ENCODE measurements at regions not wholly inside any gene's neighbourhood (a gene's known extent, or its start where the extent isn't known, plus 50 kb on each side); places are given as distances from the start of the nearest gene placed in this dataset.

DNA sequence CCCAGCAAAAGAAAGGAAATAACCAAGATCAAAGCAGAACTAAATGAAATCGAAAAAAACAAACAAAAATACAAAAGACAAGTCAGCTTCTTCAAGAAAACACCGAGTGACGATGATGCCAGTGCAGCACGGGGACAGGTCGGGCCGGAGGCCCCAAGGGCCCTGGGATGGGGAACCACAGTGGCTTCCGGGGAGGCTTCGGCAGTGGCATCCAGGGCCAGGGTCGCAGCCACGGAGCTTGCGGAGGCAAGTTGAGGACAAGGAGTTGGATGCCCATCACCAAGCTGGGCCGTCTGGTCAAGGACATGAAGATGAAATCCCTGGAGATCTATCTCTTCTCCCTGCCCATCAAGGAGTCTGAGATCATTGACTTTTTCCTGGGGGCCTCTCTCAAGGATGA is 53.2 kb upstream of the WDR41 start:
- H3K4me3 Mint-ChIP-seq = no peak overlapping the region
- H3K9ac ChIP-seq (ENCODE audit: extremely low read depth, insufficient read length, low read length) = no peak overlapping the region
- H4K91ac ChIP-seq (ENCODE audit: insufficient read length, low read depth, low read length) = no peak overlapping the region
- no peak overlapping the region for H2BK15ac ChIP-seq (ENCODE audit: low read depth, low read length)
- H3K79me1 ChIP-seq (ENCODE audit: insufficient read depth, low read depth, low read length, poor library complexity, severe bottlenecking) = no peaks in the 10 kb centered on the region
- H3K27ac ChIP-seq (ENCODE audit: insufficient read length, low read depth, low read length) = no peak overlapping the region
- no peak overlapping the region for H3K56ac ChIP-seq (ENCODE audit: insufficient read length, low read depth, low read length)
- H2AK5ac ChIP-seq (ENCODE audit: insufficient read length, low read length) = no peak overlapping the region
- no CpG with 5 or more reads among the region's 12 CpGs for WGBS (ENCODE audit: extremely low coverage, insufficient read length, low lambda C conversion rate)
- H3K27ac Mint-ChIP-seq = no peak overlapping the region; a peak in 1 of 7 replicates
- no peaks in the 10 kb centered on the region for H3K23me2 ChIP-seq (ENCODE audit: insufficient read length, low read depth, low read length, poor library complexity, severe bottlenecking)
- no peaks in the 10 kb centered on the region for H3K36me3 Mint-ChIP-seq (ENCODE audit: insufficient read depth in 1 of 3, low read depth in 3 of 3)
- no peak overlapping the region for H2BK5ac ChIP-seq (ENCODE audit: insufficient read length, low read length)
- no peak overlapping the region for H4K8ac ChIP-seq (replicated peaks; ENCODE audit: insufficient read length, low read depth, low read length)
- H3K4ac ChIP-seq (ENCODE audit: low read depth, low read length) = no peak overlapping the region
- H3K9me3 Mint-ChIP-seq = peaks cover 0 to 14% of the 10 kb centered on the region in 2 experiments; a peak in 4 of 5 replicates
- H3K27me3 Mint-ChIP-seq (ENCODE audit: low read depth) = peaks cover 15% of the 10 kb centered on the region
- H3K27me3 ChIP-seq (ENCODE audit: insufficient read depth, low read length) = no peaks in the 10 kb centered on the region
- no peak for DNase-seq
- no peak overlapping the region for H3T11ph ChIP-seq (ENCODE audit: low read length)
- no peak overlapping the region for H3K18ac ChIP-seq (ENCODE audit: insufficient read length, low read depth, low read length)
- H2BK20ac ChIP-seq (ENCODE audit: low read depth, low read length, poor library complexity, severe bottlenecking) = no peak overlapping the region
- no peak overlapping the region for H2AFZ ChIP-seq (ENCODE audit: low read length)
- no peaks in the 10 kb centered on the region for H3K4me1 ChIP-seq (ENCODE audit: insufficient read depth, low read length)
- TF ChIP-seq, protein P1, sequence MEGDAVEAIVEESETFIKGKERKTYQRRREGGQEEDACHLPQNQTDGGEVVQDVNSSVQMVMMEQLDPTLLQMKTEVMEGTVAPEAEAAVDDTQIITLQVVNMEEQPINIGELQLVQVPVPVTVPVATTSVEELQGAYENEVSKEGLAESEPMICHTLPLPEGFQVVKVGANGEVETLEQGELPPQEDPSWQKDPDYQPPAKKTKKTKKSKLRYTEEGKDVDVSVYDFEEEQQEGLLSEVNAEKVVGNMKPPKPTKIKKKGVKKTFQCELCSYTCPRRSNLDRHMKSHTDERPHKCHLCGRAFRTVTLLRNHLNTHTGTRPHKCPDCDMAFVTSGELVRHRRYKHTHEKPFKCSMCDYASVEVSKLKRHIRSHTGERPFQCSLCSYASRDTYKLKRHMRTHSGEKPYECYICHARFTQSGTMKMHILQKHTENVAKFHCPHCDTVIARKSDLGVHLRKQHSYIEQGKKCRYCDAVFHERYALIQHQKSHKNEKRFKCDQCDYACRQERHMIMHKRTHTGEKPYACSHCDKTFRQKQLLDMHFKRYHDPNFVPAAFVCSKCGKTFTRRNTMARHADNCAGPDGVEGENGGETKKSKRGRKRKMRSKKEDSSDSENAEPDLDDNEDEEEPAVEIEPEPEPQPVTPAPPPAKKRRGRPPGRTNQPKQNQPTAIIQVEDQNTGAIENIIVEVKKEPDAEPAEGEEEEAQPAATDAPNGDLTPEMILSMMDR (conservative IDR thresholded peaks at IDR 0.05) = no peak
- no peak overlapping the region for H2BK120ac ChIP-seq (ENCODE audit: low read depth, low read length, poor library complexity, severe bottlenecking)
- H4K20me1 ChIP-seq (ENCODE audit: control insufficient read depth, insufficient read depth, insufficient read length) = no peaks in the 10 kb centered on the region
- H3K79me2 ChIP-seq (ENCODE audit: insufficient read depth, low read length) = no peaks in the 10 kb centered on the region
- H3K9me3 ChIP-seq (ENCODE audit: control insufficient read depth, low read depth, low read length) = no peaks in the 10 kb centered on the region
- H3K4me2 ChIP-seq (ENCODE audit: insufficient read depth, insufficient read length, low read length) = no peak overlapping the region
- H3K14ac ChIP-seq (ENCODE audit: insufficient read depth, low read length) = no peak overlapping the region
- H3K23ac ChIP-seq (ENCODE audit: insufficient read length, low read depth, low read length) = no peak overlapping the region
- H2BK12ac ChIP-seq (ENCODE audit: insufficient read length, low read depth, low read length) = no peak overlapping the region
- H4K5ac ChIP-seq (ENCODE audit: insufficient read length, low read depth, low read length) = no peak overlapping the region
- H3K4me1 Mint-ChIP-seq = no peaks in the 10 kb centered on the region

Measured in H9 (cell line).